ENCODE measurements at regions not wholly inside any gene's neighbourhood (a gene's known extent, or its start where the extent isn't known, plus 50 kb on each side); places are given as distances from the start of the nearest gene placed in this dataset.

DNA sequence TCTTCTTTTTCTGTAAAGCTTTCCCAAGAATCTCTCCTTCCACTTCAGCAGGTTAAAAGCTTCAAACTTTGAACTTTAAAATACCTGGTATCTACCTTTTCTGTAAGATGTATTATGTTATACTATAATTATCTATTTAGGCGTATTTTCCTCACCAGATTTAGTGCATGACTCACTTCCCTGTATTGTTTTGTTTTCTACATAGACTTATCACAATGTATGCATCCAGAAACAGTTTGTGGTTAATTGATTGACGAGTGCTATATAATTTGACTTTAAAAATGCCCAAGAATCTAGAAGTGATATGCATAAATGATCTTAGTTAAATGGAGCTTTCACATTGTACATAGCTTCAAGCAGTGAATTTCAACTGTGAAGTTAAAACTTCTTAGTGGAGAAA, 473.9 kb upstream of the CDH2 start:
- TF ChIP-seq, protein P1, sequence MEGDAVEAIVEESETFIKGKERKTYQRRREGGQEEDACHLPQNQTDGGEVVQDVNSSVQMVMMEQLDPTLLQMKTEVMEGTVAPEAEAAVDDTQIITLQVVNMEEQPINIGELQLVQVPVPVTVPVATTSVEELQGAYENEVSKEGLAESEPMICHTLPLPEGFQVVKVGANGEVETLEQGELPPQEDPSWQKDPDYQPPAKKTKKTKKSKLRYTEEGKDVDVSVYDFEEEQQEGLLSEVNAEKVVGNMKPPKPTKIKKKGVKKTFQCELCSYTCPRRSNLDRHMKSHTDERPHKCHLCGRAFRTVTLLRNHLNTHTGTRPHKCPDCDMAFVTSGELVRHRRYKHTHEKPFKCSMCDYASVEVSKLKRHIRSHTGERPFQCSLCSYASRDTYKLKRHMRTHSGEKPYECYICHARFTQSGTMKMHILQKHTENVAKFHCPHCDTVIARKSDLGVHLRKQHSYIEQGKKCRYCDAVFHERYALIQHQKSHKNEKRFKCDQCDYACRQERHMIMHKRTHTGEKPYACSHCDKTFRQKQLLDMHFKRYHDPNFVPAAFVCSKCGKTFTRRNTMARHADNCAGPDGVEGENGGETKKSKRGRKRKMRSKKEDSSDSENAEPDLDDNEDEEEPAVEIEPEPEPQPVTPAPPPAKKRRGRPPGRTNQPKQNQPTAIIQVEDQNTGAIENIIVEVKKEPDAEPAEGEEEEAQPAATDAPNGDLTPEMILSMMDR (IDR thresholded peaks at IDR 0.05; ENCODE audit: insufficient read depth, low read depth, low read length, missing control alignments), result no peak
- no peak overlapping the region for H3K4me3 ChIP-seq (ENCODE audit: low read length)
- peak; percentile 14 for DNase-seq (ENCODE audit: low read depth)

- TF ChIP-seq, protein P1 (IDR thresholded peaks at IDR 0.05; ENCODE audit: insufficient read depth, low read depth, low read length, missing control alignments), result no peak
- DNase-seq (ENCODE audit: low read depth), result no peak
- H3K4me3 ChIP-seq (ENCODE audit: low read length), result no peak overlapping the region
Observed at GRCh38 chr18:28647961-28648360, 471.0 kb upstream of the CDH2 start.

DNA sequence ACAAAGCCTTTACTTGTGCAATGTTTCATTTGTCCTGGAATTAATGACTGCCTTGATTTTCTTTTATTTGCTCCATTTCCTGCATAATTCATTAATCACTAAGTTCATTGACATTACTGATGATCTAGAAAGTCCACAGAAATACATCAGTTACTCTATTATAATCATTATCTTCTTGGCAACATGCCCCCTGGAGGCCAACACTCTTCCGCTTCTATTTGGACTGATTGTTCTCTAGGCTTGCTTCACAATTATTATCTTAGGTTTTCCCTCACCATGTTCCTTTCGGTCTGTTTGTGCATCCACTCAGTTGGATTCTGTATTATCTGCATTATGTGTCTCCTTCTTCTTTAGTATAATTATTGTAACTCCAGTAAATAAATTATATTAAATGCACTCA, 461.0 kb upstream of the CDH2 start:
- H3K4me3 ChIP-seq (ENCODE audit: low read length), result no peak overlapping the region
- DNase-seq (ENCODE audit: low read depth), result no peak
- TF ChIP-seq, protein P1 (IDR thresholded peaks at IDR 0.05; ENCODE audit: insufficient read depth, low read depth, low read length, missing control alignments), result no peak

DNA sequence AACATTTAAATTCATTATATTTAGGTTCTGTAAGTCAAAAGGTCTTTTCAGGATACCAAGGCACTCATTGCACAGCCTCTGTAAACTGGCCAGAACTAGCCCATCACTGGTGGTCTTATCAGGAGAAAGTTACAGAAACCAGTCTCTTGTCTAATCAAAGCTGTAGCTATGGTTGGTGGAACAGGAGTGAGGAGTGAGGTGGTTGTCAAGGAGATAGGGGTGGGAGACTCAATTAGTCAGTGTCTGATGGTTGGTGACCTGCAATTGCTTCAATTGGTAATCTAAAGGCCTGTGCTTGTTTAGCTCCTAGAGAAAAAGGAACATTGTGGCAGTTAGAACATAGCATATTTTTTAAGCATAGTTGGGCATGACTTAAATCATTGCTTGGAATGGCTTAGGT, 458.6 kb upstream of the CDH2 start:
- TF ChIP-seq, protein P1 (IDR thresholded peaks at IDR 0.05; ENCODE audit: insufficient read depth, low read depth, low read length, missing control alignments), result no peak
- DNase-seq (ENCODE audit: low read depth), result no peak
- no peak overlapping the region for H3K4me3 ChIP-seq (ENCODE audit: low read length)

DNA sequence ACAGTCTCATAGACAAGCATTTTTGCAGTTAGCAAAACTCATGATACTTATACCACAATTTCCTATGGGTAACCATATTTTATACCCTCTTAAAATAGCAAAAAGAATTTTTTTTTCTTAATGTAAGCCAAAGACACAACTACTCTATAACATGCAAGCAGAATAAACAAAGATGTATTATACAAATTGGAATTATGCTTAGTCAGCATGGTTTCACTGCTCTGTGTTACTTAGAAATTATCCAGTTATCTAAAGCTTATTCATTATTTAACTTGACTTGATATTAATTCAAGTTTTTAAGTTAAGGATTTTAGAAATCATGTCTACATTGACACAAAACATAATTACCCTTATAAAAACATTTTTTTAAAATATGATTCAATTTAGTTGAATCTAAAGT, 449.8 kb upstream of the CDH2 start:
- TF ChIP-seq, protein P1 (IDR thresholded peaks at IDR 0.05; ENCODE audit: insufficient read depth, low read depth, low read length, missing control alignments), result no peak
- no peak for DNase-seq (ENCODE audit: low read depth)
- H3K4me3 ChIP-seq (ENCODE audit: low read length), result no peak overlapping the region

- DNase-seq (ENCODE audit: low read depth), result no peak
- H3K4me3 ChIP-seq (ENCODE audit: low read length), result no peak overlapping the region
- TF ChIP-seq, protein P1 (IDR thresholded peaks at IDR 0.05; ENCODE audit: insufficient read depth, low read depth, low read length, missing control alignments), result no peak
Observed at GRCh38 chr18:28607991-28608390, 431.1 kb upstream of the CDH2 start.

DNA sequence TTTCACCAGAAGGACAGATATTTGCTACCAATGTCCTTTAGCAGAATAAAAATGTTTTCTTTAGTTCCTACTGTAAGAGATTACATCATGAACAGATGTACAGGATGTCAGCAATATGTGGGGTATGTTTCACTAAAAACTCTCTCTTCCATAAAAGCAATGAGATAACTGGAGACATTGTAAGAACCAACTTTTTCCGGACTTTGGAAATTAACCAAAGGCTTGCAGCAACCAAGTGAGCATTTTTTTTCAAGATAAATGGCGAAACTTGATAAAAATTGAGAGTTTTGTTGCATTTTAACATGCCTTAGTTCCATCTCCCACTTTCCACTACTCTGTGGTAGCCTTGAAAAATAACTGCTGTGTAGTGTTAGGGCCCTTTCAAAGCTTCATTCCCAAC, 429.8 kb upstream of the CDH2 start:
- no peak overlapping the region for H3K4me3 ChIP-seq (ENCODE audit: low read length)
- TF ChIP-seq, protein P1 (IDR thresholded peaks at IDR 0.05; ENCODE audit: insufficient read depth, low read depth, low read length, missing control alignments), result no peak
- no peak for DNase-seq (ENCODE audit: low read depth)
